Retinal pigment epithelial cell (primary cell): ENCODE measurements at regions not wholly inside any gene's neighbourhood (a gene's known extent, or its start where the extent isn't known, plus 50 kb on each side); places are given as distances from the start of the nearest gene placed in this dataset.

ENCODE experiments used
- DNase-seq: peaks from one replicate; pipeline ENCODE4 v3.0.0-alpha.2; 2010; ENCODE audit warnings: low read depth
- H3K4me3 ChIP-seq: 2 replicates; pipeline ENCODE4 v1.5.1; 2011; ENCODE audit warnings: mild to moderate bottlenecking, low read length, control low read depth, moderate library complexity
- CTCF ChIP-seq: conservative IDR thresholded peaks from 2 replicates; pipeline ENCODE4 v1.5.1; 2011; ENCODE audit warnings: low read depth, low read length, control low read depth, inconsistent platforms

GRCh38 chr5:99639905-99640304 lies 711.1 kb upstream of the CHD1 start:
- no peak overlapping the region for H3K4me3 ChIP-seq
- no peak for DNase-seq
- no peak for TF ChIP-seq CTCF

GRCh38 chr5:99636663-99637062 lies 707.9 kb upstream of the CHD1 start:
- no peak for TF ChIP-seq CTCF
- H3K4me3 ChIP-seq = no peak overlapping the region
- DNase-seq = no peak

GRCh38 chr5:99621772-99622681 lies 693.2 kb upstream of the CHD1 start:
- no peak for DNase-seq
- no peak for TF ChIP-seq CTCF
- H3K4me3 ChIP-seq = no peak overlapping the region

- no peak overlapping the region for H3K4me3 ChIP-seq
- DNase-seq = no peak
- TF ChIP-seq CTCF = no peak
Measured at GRCh38 chr5:99617335-99617734, 688.5 kb upstream of the CHD1 start.

GRCh38 chr5:99614888-99615287 lies 686.1 kb upstream of the CHD1 start:
- H3K4me3 ChIP-seq = no peak overlapping the region
- DNase-seq = no peak
- TF ChIP-seq CTCF = no peak

GRCh38 chr5:99607124-99607523 lies 678.3 kb upstream of the CHD1 start:
- no peak overlapping the region for H3K4me3 ChIP-seq
- DNase-seq = no peak
- no peak for TF ChIP-seq CTCF

GRCh38 chr5:99605904-99606303 lies 677.1 kb upstream of the CHD1 start:
- no peak for DNase-seq
- TF ChIP-seq CTCF = no peak
- H3K4me3 ChIP-seq = no peak overlapping the region
